ENCODE measurements at regions not wholly inside any gene's neighbourhood (a gene's known extent, or its start where the extent isn't known, plus 50 kb on each side); places are given as distances from the start of the nearest gene placed in this dataset.

GRCh38 chr14:101058571-101058970 lies 155.0 kb upstream of the RTL1 start:
- TF ChIP-seq CTCF (IDR thresholded peaks at IDR 0.05; ENCODE audit: insufficient read depth, low read depth, low read length) = no peak
- H3K4me3 ChIP-seq (ENCODE audit: low read depth, low read length) = no peak overlapping the region
- DNase-seq (ENCODE audit: low read depth) = no peak

GRCh38 chr14:101060171-101060601 lies 156.7 kb upstream of the RTL1 start:
- no peak for TF ChIP-seq CTCF (IDR thresholded peaks at IDR 0.05; ENCODE audit: insufficient read depth, low read depth, low read length)
- no peak for DNase-seq (ENCODE audit: low read depth)
- no peak overlapping the region for H3K4me3 ChIP-seq (ENCODE audit: low read depth, low read length)

GRCh38 chr14:101061411-101062064 lies 158.0 kb upstream of the RTL1 start:
- H3K4me3 ChIP-seq (ENCODE audit: low read depth, low read length) = no peak overlapping the region
- TF ChIP-seq CTCF (IDR thresholded peaks at IDR 0.05; ENCODE audit: insufficient read depth, low read depth, low read length) = no peak
- DNase-seq (ENCODE audit: low read depth) = no peak

GRCh38 chr14:101062065-101062450 lies 158.5 kb upstream of the RTL1 start:
- no peak for TF ChIP-seq CTCF (IDR thresholded peaks at IDR 0.05; ENCODE audit: insufficient read depth, low read depth, low read length)
- no peak overlapping the region for H3K4me3 ChIP-seq (ENCODE audit: low read depth, low read length)
- no peak for DNase-seq (ENCODE audit: low read depth)

- no peak for TF ChIP-seq CTCF (IDR thresholded peaks at IDR 0.05; ENCODE audit: insufficient read depth, low read depth, low read length)
- DNase-seq (ENCODE audit: low read depth) = peak; percentile 30
Observed at GRCh38 chr14:101062601-101063000, 159.1 kb upstream of the RTL1 start.

GRCh38 chr14:101063121-101063520 lies 159.6 kb upstream of the RTL1 start:
- no peak overlapping the region for H3K4me3 ChIP-seq (ENCODE audit: low read depth, low read length)
- no peak for DNase-seq (ENCODE audit: low read depth)
- TF ChIP-seq CTCF (IDR thresholded peaks at IDR 0.05; ENCODE audit: insufficient read depth, low read depth, low read length) = no peak

More at GRCh38 chr14:101062601-101063000, 159.1 kb upstream of the RTL1 start:
- no peak overlapping the region for H3K4me3 ChIP-seq (ENCODE audit: low read depth, low read length)

- no peak for DNase-seq (ENCODE audit: low read depth)
- TF ChIP-seq CTCF (IDR thresholded peaks at IDR 0.05; ENCODE audit: insufficient read depth, low read depth, low read length) = no peak
- no peak overlapping the region for H3K4me3 ChIP-seq (ENCODE audit: low read depth, low read length)
Observed at GRCh38 chr14:101064121-101064661, 160.7 kb upstream of the RTL1 start.
